H1 (cell line): ENCODE measurements at regions not wholly inside any gene's neighbourhood (a gene's known extent, or its start where the extent isn't known, plus 50 kb on each side); places are given as distances from the start of the nearest gene placed in this dataset.

Experiments used
- CTCF ChIA-PET: fragments of 300-600 bp; sonication (Branson Sonifier 250); formaldehyde crosslinking; loops from one replicate; lab custom pipeline; 2021; ENCODE audit not compliant: partially characterized antibody; lab: Charles Lee
- POLR2A ChIA-PET: fragments of 300-600 bp; sonication (Branson Sonifier 250); formaldehyde crosslinking; loops from one replicate; lab custom pipeline; 2021; ENCODE audit warnings: inconsistent platforms; ENCODE audit not compliant: partially characterized antibody; lab: Charles Lee
- DNase-seq, 2 experiments: peaks; one replicate each; pipeline versions ENCODE4 v3.0.0 to v3.0.0-alpha.2; 2010 to 2022; ENCODE audit warnings: low spot score in 2 of 2, low read depth in 1 of 2, mixed read lengths in 1 of 2
- FAIRE-seq: peaks from 2 replicates; lab custom pipeline; 2011; peaks lifted over from hg19 to GRCh38; lab: Jason Lieb, UNC
- H2AFZ ChIP-seq: 2 replicates; pipeline ENCODE4 v1.8.1; 2012; ENCODE audit warnings: low read length, inconsistent platforms
- H2AK5ac ChIP-seq: 2 replicates; pipeline ENCODE4 v1.6.1; 2013; ENCODE audit warnings: low read depth, low read length
- H2BK120ac ChIP-seq: replicated peaks from 2 replicates; pipeline ENCODE3; 2013; ENCODE audit warnings: low read depth, low read length, inconsistent platforms
- H2BK12ac ChIP-seq: 2 replicates; pipeline ENCODE4 v1.6.1; 2013; ENCODE audit warnings: low read depth, low read length
- H2BK15ac ChIP-seq: 2 replicates; pipeline ENCODE4 v1.6.1; 2013; ENCODE audit warnings: low read length
- H2BK20ac ChIP-seq: 2 replicates; pipeline ENCODE4 v1.6.1; 2013; ENCODE audit warnings: low read length
- H2BK5ac ChIP-seq: 2 replicates; pipeline ENCODE4 v1.6.1; 2013; ENCODE audit warnings: low read depth, low read length
- H3K14ac ChIP-seq: 2 replicates; pipeline ENCODE4 v1.6.1; 2013; ENCODE audit warnings: inconsistent platforms; ENCODE audit not compliant: insufficient read length
- H3K18ac ChIP-seq: 2 replicates; pipeline ENCODE4 v1.6.1; 2013; ENCODE audit warnings: low read length; ENCODE audit errors: extremely low read depth
- H3K23ac ChIP-seq: 2 replicates; pipeline ENCODE4 v1.6.1; 2013; ENCODE audit warnings: inconsistent platforms; ENCODE audit not compliant: insufficient read length
- H3K23me2 ChIP-seq: 2 replicates; pipeline ENCODE4 v1.6.1; 2013; ENCODE audit warnings: low read depth, low read length
- H3K27ac ChIP-seq: 2 replicates; pipeline ENCODE4 v1.6.1; 2011; ENCODE audit warnings: low read depth, low read length, inconsistent platforms
- H3K27me3 ChIP-seq, 4 experiments: replicated peaks in 1 of 4; 1 replicate in 1 of 4; 2 replicates in 3 of 4; pipeline versions ENCODE4 v1.6.1 to v1.8.1; 2011 to 2013; ENCODE audit warnings: low read length in 3 of 4, mild to moderate bottlenecking in 3 of 4, inconsistent platforms in 2 of 4, mixed read lengths in 2 of 4, moderate library complexity in 1 of 4; ENCODE audit not compliant: control insufficient read depth in 3 of 4, insufficient read depth in 3 of 4; ENCODE audit errors: extremely low read depth in 1 of 4
- H3K36me3 ChIP-seq, 4 experiments: 2 replicates each; pipeline versions ENCODE4 v1.6.1 to v1.8.1; 2011 to 2013; ENCODE audit warnings: mild to moderate bottlenecking in 4 of 4, low read length in 3 of 4, moderate library complexity in 2 of 4, control low read depth in 1 of 4, inconsistent platforms in 1 of 4; ENCODE audit not compliant: insufficient read depth in 4 of 4, control insufficient read depth in 2 of 4
- H3K4ac ChIP-seq: replicated peaks from 2 replicates; pipeline ENCODE3; 2013; ENCODE audit warnings: low read length, low read depth, mixed read lengths, inconsistent platforms; ENCODE audit not compliant: insufficient read length
- H3K4me1 ChIP-seq, 4 experiments: replicated peaks in 1 of 4; 1 replicate in 1 of 4; 2 replicates in 3 of 4; pipeline versions ENCODE4 v1.6.1 to v1.8.1; 2011 to 2013; ENCODE audit warnings: low read length in 3 of 4, inconsistent platforms in 2 of 4, mixed read lengths in 1 of 4; ENCODE audit not compliant: insufficient read depth in 4 of 4, control insufficient read depth in 3 of 4
- H3K4me2 ChIP-seq, 2 experiments: 2 replicates each; pipeline versions ENCODE4 v1.6.1 to v1.8.1; 2011 to 2013; ENCODE audit warnings: low read depth in 2 of 2, low read length in 2 of 2, control low read depth in 1 of 2, inconsistent platforms in 1 of 2, mild to moderate bottlenecking in 1 of 2; ENCODE audit not compliant: insufficient read depth in 1 of 2
- H3K4me3 ChIP-seq, 4 experiments: fragments of 200-600, 300-600 bp in 1 of 4; sonication (generic), shearing (Covaris generic), sonication (Bioruptor Twin) in 1 of 4; 2 replicates each; pipeline versions ENCODE4 v1.5.1 to v1.8.1; 2011 to 2016; ENCODE audit warnings: low read length in 4 of 4, low read depth in 3 of 4, control low read depth in 2 of 4, inconsistent platforms in 2 of 4, mild to moderate bottlenecking in 2 of 4, mixed read lengths in 1 of 4, moderate library complexity in 1 of 4; ENCODE audit not compliant: insufficient read depth in 2 of 4; ENCODE audit errors: extremely low read depth in 1 of 4
- H3K56ac ChIP-seq: replicated peaks from 2 replicates; pipeline ENCODE3; 2013; ENCODE audit warnings: low read depth, mild to moderate bottlenecking, mixed read lengths, low read length, inconsistent platforms; ENCODE audit not compliant: insufficient read length
- H3K79me1 ChIP-seq: 2 replicates; pipeline ENCODE4 v1.6.1; 2013; ENCODE audit warnings: low read depth, low read length, control low read depth
- H3K79me2 ChIP-seq, 2 experiments: 2 replicates each; pipeline versions ENCODE4 v1.6.1 to v1.8.1; 2012 to 2013; ENCODE audit warnings: low read length in 2 of 2, mild to moderate bottlenecking in 2 of 2, inconsistent platforms in 1 of 2; ENCODE audit not compliant: insufficient read depth in 2 of 2, control insufficient read depth in 1 of 2
- H3K9ac ChIP-seq, 4 experiments: replicated peaks in 1 of 4; 1 replicate in 1 of 4; 2 replicates in 3 of 4; pipeline versions ENCODE4 v1.6.1 to v1.8.1; 2011 to 2013; ENCODE audit warnings: low read depth in 3 of 4, low read length in 3 of 4, control low read depth in 2 of 4, mild to moderate bottlenecking in 2 of 4, moderate library complexity in 2 of 4, inconsistent platforms in 1 of 4; ENCODE audit errors: extremely low read depth in 1 of 4
- H3K9me3 ChIP-seq, 2 experiments: 2 replicates each; pipeline versions ENCODE4 v1.6.1 to v1.8.1; 2012 to 2013; ENCODE audit warnings: mild to moderate bottlenecking in 2 of 2, moderate library complexity in 2 of 2, control low read depth in 1 of 2, inconsistent platforms in 1 of 2, low read depth in 1 of 2, low read length in 1 of 2, mixed read lengths in 1 of 2; ENCODE audit not compliant: insufficient read depth in 2 of 2
- H4K20me1 ChIP-seq, 2 experiments: replicated peaks in 1 of 2; 2 replicates each; pipeline versions ENCODE3 to v1.8.1; 2011 to 2013; ENCODE audit warnings: inconsistent platforms in 2 of 2, low read length in 2 of 2, mild to moderate bottlenecking in 1 of 2; ENCODE audit not compliant: insufficient read depth in 2 of 2, control insufficient read depth in 1 of 2
- H4K5ac ChIP-seq: 2 replicates; pipeline ENCODE4 v1.6.1; 2013; ENCODE audit warnings: low read length, low read depth, mixed read lengths, inconsistent platforms; ENCODE audit not compliant: insufficient read length
- H4K8ac ChIP-seq: 2 replicates; pipeline ENCODE4 v1.8.0; 2013; ENCODE audit warnings: mild to moderate bottlenecking, moderate library complexity, low read length, inconsistent platforms; ENCODE audit not compliant: insufficient read depth; ENCODE audit errors: extremely low read depth
- H4K91ac ChIP-seq: replicated peaks from 2 replicates; pipeline ENCODE3; 2013; ENCODE audit warnings: low read length, mixed read lengths, inconsistent platforms; ENCODE audit not compliant: insufficient read length
- CHD1 ChIP-seq: IDR thresholded peaks from 2 replicates; pipeline ENCODE4 v1.6.1; 2012; ENCODE audit warnings: low read depth, low read length, improper control_type of control experiment
- CREB1 ChIP-seq: IDR thresholded peaks from 2 replicates; pipeline ENCODE4 v1.6.1; 2012; ENCODE audit warnings: inconsistent platforms
- CTBP2 ChIP-seq: IDR thresholded peaks from 2 replicates; pipeline ENCODE4 v1.7.0; 2011; ENCODE audit warnings: borderline replicate concordance, mild to moderate bottlenecking, moderate library complexity, mixed read lengths, low read length; ENCODE audit not compliant: insufficient read depth, insufficient read length
- E2F6 ChIP-seq: IDR thresholded peaks from 2 replicates; pipeline ENCODE4 v1.6.1; 2012; ENCODE audit warnings: inconsistent platforms
- GABPA ChIP-seq: IDR thresholded peaks from 2 replicates; pipeline ENCODE4 v1.6.1; 2011; ENCODE audit warnings: mild to moderate bottlenecking, low read length, moderate library complexity, borderline replicate concordance; ENCODE audit not compliant: insufficient read depth
- HDAC2 ChIP-seq, 2 experiments: fragments of 300-600 bp in 1 of 2; sonication (generic) in 1 of 2; IDR thresholded peaks; 2 replicates each; pipeline ENCODE4 v1.6.1; 2011 to 2012; ENCODE audit warnings: low read depth in 2 of 2, low read length in 2 of 2, mild to moderate bottlenecking in 2 of 2, moderate library complexity in 2 of 2, borderline replicate concordance in 1 of 2, inconsistent platforms in 1 of 2
- KDM1A ChIP-seq: fragments of 200-600, 300-600 bp; sonication (generic); IDR thresholded peaks from 2 replicates; pipeline ENCODE4 v1.7.1; 2016; ENCODE audit warnings: mild to moderate bottlenecking, low read length, borderline replicate concordance
- KDM5A ChIP-seq: fragments of 200-600 bp; IDR thresholded peaks from 2 replicates; pipeline ENCODE4 v1.7.1; 2012; ENCODE audit warnings: mild to moderate bottlenecking, low read length, inconsistent platforms, mixed read lengths
- SIRT6 ChIP-seq: IDR thresholded peaks from one replicate; pipeline ENCODE4 v1.7.1; 2012; ENCODE audit warnings: low read length, inconsistent platforms
- TAF1 ChIP-seq: IDR thresholded peaks from 2 replicates; pipeline ENCODE4 v1.6.1; 2011; ENCODE audit warnings: mild to moderate bottlenecking, low read depth, low read length
- WGBS, 2 experiments: shearing (Covaris generic) in 1 of 2; methylation state at CpG; one replicate each; pipeline versions ENCODE4 v1.1.6 to v1.1.7; 2013 to 2015; ENCODE audit warnings: low lambda C conversion rate in 2 of 2, mixed read lengths in 2 of 2, inconsistent platforms in 1 of 2, low coverage in 1 of 2, missing lambda C conversion rate in 1 of 2; ENCODE audit not compliant: insufficient replicate concordance in 2 of 2, insufficient coverage in 1 of 2, insufficient read length in 1 of 2; ENCODE audit errors: extremely low coverage in 1 of 2, missing lambda C conversion rate in 1 of 2; 5-methylcytosine and 5-hydroxymethylcytosine counted together

- DNase-seq (no peak), FAIRE-seq (no peak)
- H2AK5ac ChIP-seq = no peak overlapping the region
- no peaks in the 10 kb centered on the region for H3K9me3 ChIP-seq
- no peak overlapping the region for H4K8ac ChIP-seq
- POLR2A ChIA-PET = no interaction called here
- no peak overlapping the region for H3K14ac ChIP-seq
- CTCF ChIA-PET = interaction anchor here (1.7 kb wide), 1 partner anchor 51 kb away, joined by 3 read pairs; no protein-coding TSS in a partner anchor
- no peak overlapping the region for H3K18ac ChIP-seq
- H4K91ac ChIP-seq = peak overlapping the region; percentile 54
- no peak overlapping the region for H2AFZ ChIP-seq
- TF ChIP-seq GABPA = no peak
- no peak for TF ChIP-seq CREB1
- no peak for TF ChIP-seq HDAC2 (IDR thresholded peaks at IDR 0.05; ENCODE audit: borderline replicate concordance in 1 of 2, low read depth in 2 of 2, low read length in 2 of 2)
- no peak for TF ChIP-seq CHD1
- TF ChIP-seq TAF1 = no peak
- no peak for TF ChIP-seq KDM5A
- no peak for TF ChIP-seq E2F6
- TF ChIP-seq KDM1A = no peak
- no peak for TF ChIP-seq SIRT6
- no peak for TF ChIP-seq CTBP2
- H2BK12ac ChIP-seq = no peak overlapping the region
- H3K79me1 ChIP-seq = no peaks in the 10 kb centered on the region
- no peaks in the 10 kb centered on the region for H3K23me2 ChIP-seq
- H3K4me3 ChIP-seq = no peak overlapping the region
- H4K20me1 ChIP-seq = no peaks in the 10 kb centered on the region
- H3K4ac ChIP-seq = no peak overlapping the region
- no peaks in the 10 kb centered on the region for H3K36me3 ChIP-seq
- no peak overlapping the region for H3K9ac ChIP-seq
- H4K5ac ChIP-seq = no peak overlapping the region
- H3K27me3 ChIP-seq = no peaks in the 10 kb centered on the region
- no peaks in the 10 kb centered on the region for H3K4me1 ChIP-seq
- H3K27ac ChIP-seq = no peak overlapping the region
- no peak overlapping the region for H3K4me2 ChIP-seq
- H3K79me2 ChIP-seq = no peaks in the 10 kb centered on the region
- H3K56ac ChIP-seq = no peak overlapping the region
- WGBS, 2 experiments = 80% methylated on average over 7 of the region's 8 CpGs; no CpG with 5 or more reads in 1 of the 2 experiments
- no peak overlapping the region for H2BK15ac ChIP-seq
- no peak overlapping the region for H2BK20ac ChIP-seq
- no peak overlapping the region for H2BK5ac ChIP-seq
- H2BK120ac ChIP-seq = no peak overlapping the region
- H3K23ac ChIP-seq = no peak overlapping the region
These were observed 207.0 kb downstream of the BCOR start for GRCh38 chrX:39890807-39891206.
